WTC11 (cell line): ENCODE measurements at regions not wholly inside any gene's neighbourhood (a gene's known extent, or its start where the extent isn't known, plus 50 kb on each side); places are given as distances from the start of the nearest gene placed in this dataset.

Experiments used
- ATAC-seq: fragments of 200-7000 bp; cut with Tn5 transposase; 2 replicates; pipeline ENCODE4 v1.10.0; 2021; ENCODE audit warnings: mild to moderate bottlenecking, moderate library complexity
- CTCF ChIA-PET: fragments of 300-600 bp; sonication (Branson Sonifier 250); formaldehyde crosslinking; loops from one replicate; lab custom pipeline; 2021; ENCODE audit warnings: antibody characterized with exemption; lab: Charles Lee
- POLR2A ChIA-PET: fragments of 350-600 bp; sonication (Branson Sonifier 250); formaldehyde crosslinking; loops from one replicate; lab custom pipeline; 2021; ENCODE audit warnings: antibody characterized with exemption; lab: Charles Lee
- DNase-seq: peaks from one replicate; pipeline ENCODE4 v3.0.0; 2021; ENCODE audit warnings: low spot score
- H3K27ac Mint-ChIP-seq: 2 replicates; pipeline ENCODE4 v1.8.0; 2021; ENCODE audit warnings: mixed read lengths
- H3K27me3 Mint-ChIP-seq: 2 replicates; pipeline ENCODE4 v1.8.0; 2021; ENCODE audit warnings: low read depth, mild to moderate bottlenecking, moderate library complexity, mixed read lengths
- H3K36me3 Mint-ChIP-seq: 2 replicates; pipeline ENCODE4 v1.8.0; 2021; ENCODE audit warnings: mixed read lengths
- H3K4me1 Mint-ChIP-seq: 2 replicates; pipeline ENCODE4 v1.8.0; 2022; ENCODE audit warnings: mixed read lengths
- H3K4me3 Mint-ChIP-seq: 2 replicates; pipeline ENCODE4 v1.8.0; 2021; ENCODE audit warnings: mild to moderate bottlenecking, moderate library complexity, mixed read lengths
- H3K9me3 Mint-ChIP-seq: 2 replicates; pipeline ENCODE4 v1.8.0; 2021; ENCODE audit warnings: mixed read lengths
- CREM ChIP-seq: sonication (generic); formaldehyde crosslinking; IDR thresholded peaks from 2 replicates; pipeline ENCODE4 v1.8.1; 2022; ENCODE audit warnings: mild to moderate bottlenecking, missing genetic modification reagents, moderate library complexity
- ELF4 ChIP-seq: sonication (generic); formaldehyde crosslinking; IDR thresholded peaks from 2 replicates; pipeline ENCODE4 v1.8.1; 2022; ENCODE audit warnings: low read depth, mild to moderate bottlenecking, moderate library complexity, missing genetic modification reagents
- FOXK1 ChIP-seq: sonication (generic); formaldehyde crosslinking; IDR thresholded peaks from 2 replicates; pipeline ENCODE4 v1.8.0; 2022; ENCODE audit warnings: mild to moderate bottlenecking, moderate library complexity, missing genetic modification reagents
- GRHL2 ChIP-seq: fragments of 250-450 bp; sonication (Bioruptor Pico); IDR thresholded peaks from 2 replicates; pipeline ENCODE4 v1.8.0; 2022; ENCODE audit warnings: mild to moderate bottlenecking, moderate library complexity; ENCODE audit not compliant: insufficient replicate concordance, severe bottlenecking
- GTF2I ChIP-seq: fragments of 250-450 bp; sonication (Bioruptor Pico); conservative IDR thresholded peaks from 2 replicates; pipeline ENCODE4 v1.4.0; 2021; ENCODE audit warnings: mild to moderate bottlenecking
- IRF1 ChIP-seq: sonication (generic); formaldehyde crosslinking; IDR thresholded peaks from 2 replicates; pipeline ENCODE4 v1.8.0; 2023; ENCODE audit warnings: missing genetic modification reagents
- MLX ChIP-seq: sonication (generic); formaldehyde crosslinking; IDR thresholded peaks from 2 replicates; pipeline ENCODE4 v1.8.1; 2023; ENCODE audit warnings: mild to moderate bottlenecking, missing genetic modification reagents, moderate library complexity
- MYBL2 ChIP-seq: sonication (generic); formaldehyde crosslinking; IDR thresholded peaks from 2 replicates; pipeline ENCODE4 v1.8.1; 2023; ENCODE audit warnings: mild to moderate bottlenecking, moderate library complexity, missing genetic modification reagents
- NFATC4 ChIP-seq: fragments of 250-450 bp; sonication (Bioruptor Pico); IDR thresholded peaks from 2 replicates; pipeline ENCODE4 v1.9.0; 2021; ENCODE audit warnings: mild to moderate bottlenecking
- NFE2L1 ChIP-seq: sonication (generic); formaldehyde crosslinking; IDR thresholded peaks from 2 replicates; pipeline ENCODE4 v1.8.1; 2023; ENCODE audit warnings: missing genetic modification reagents
- NR1H2 ChIP-seq: sonication (generic); formaldehyde crosslinking; IDR thresholded peaks from 2 replicates; pipeline ENCODE4 v1.9.0; 2021; ENCODE audit warnings: mild to moderate bottlenecking, moderate library complexity, missing genetic modification reagents
- NR3C1 ChIP-seq: sonication (generic); formaldehyde crosslinking; conservative IDR thresholded peaks from 2 replicates; pipeline ENCODE4 v1.8.1; 2023; ENCODE audit warnings: low read depth, mild to moderate bottlenecking, missing genetic modification reagents
- PRRX2 ChIP-seq: fragments of 250-450 bp; sonication (Bioruptor Pico); IDR thresholded peaks from 2 replicates; pipeline ENCODE4 v1.8.0; 2021; ENCODE audit warnings: mild to moderate bottlenecking
- SMAD4 ChIP-seq: sonication (generic); formaldehyde crosslinking; IDR thresholded peaks from 2 replicates; pipeline ENCODE4 v1.8.0; 2022; ENCODE audit warnings: mild to moderate bottlenecking, missing genetic modification reagents
- TP53 ChIP-seq: sonication (generic); formaldehyde crosslinking; IDR thresholded peaks from 2 replicates; pipeline ENCODE4 v1.8.1; 2023; ENCODE audit warnings: mild to moderate bottlenecking, missing genetic modification reagents
- ZNF219 ChIP-seq: sonication (generic); formaldehyde crosslinking; IDR thresholded peaks from 2 replicates; pipeline ENCODE4 v1.8.0; 2023; ENCODE audit warnings: missing genetic modification reagents, mild to moderate bottlenecking, borderline replicate concordance
- ZNF317 ChIP-seq: sonication (generic); formaldehyde crosslinking; IDR thresholded peaks from 2 replicates; pipeline ENCODE4 v1.8.1; 2023; ENCODE audit warnings: low read depth, mild to moderate bottlenecking, moderate library complexity, missing genetic modification reagents, borderline replicate concordance
- ZNF423 ChIP-seq: fragments of 250-450 bp; sonication (Bioruptor Pico); IDR thresholded peaks from 2 replicates; pipeline ENCODE4 v2.1.2; 2022; ENCODE audit warnings: mild to moderate bottlenecking, moderate library complexity
- ZNF425 ChIP-seq: fragments of 250-450 bp; sonication (Bioruptor Pico); conservative IDR thresholded peaks from 2 replicates; pipeline ENCODE4 v1.9.0; 2021; ENCODE audit warnings: mild to moderate bottlenecking
- ZNF532 ChIP-seq: fragments of 250-450 bp; sonication (Bioruptor Pico); IDR thresholded peaks from 2 replicates; pipeline ENCODE4 v1.9.0; 2021; ENCODE audit warnings: mild to moderate bottlenecking, borderline replicate concordance
- ZNF671 ChIP-seq: fragments of 250-450 bp; sonication (Bioruptor Pico); IDR thresholded peaks from 2 replicates; pipeline ENCODE4 v1.8.0; 2021; ENCODE audit warnings: mild to moderate bottlenecking
- TF ChIP-seq, protein P1 (sequence below): sonication (generic); formaldehyde crosslinking; conservative IDR thresholded peaks from 2 replicates; pipeline ENCODE4 v1.8.1; 2023; ENCODE audit warnings: mild to moderate bottlenecking, low read depth, missing genetic modification reagents, moderate library complexity

DNA sequence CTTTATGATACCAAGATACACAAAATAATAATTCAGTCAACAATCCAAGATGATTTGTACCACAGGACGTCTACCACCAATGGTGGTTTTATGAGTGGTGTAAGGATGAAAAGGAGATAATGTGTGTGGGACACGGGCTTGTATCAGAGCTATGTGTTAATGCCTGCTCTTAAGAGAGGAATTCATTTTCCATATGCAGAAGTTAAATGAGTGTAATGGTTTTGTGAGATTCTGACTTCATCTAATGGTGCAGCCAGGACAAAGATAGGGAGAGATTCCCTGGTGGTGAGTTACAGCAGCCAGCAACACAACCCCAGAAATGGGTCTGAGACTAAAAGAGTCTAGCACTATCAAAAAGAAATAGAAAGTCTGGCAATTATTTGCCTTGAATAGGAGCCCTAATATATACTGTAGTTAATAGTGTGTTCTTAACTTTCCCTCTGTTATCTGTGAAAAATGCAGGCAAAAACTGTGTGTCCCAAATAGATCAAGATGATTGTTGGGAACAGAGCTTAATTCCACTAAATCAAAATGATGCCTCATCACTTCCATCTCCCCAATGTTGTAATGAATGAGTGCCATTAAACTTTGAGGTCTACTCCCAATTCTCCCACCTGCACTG, 455.0 kb upstream of the TCF4 start (continued):
- no peak for TF ChIP-seq PRRX2 (CRISPR knock-in tag)
- TF ChIP-seq ZNF423 (CRISPR knock-in tag) = no peak
- TF ChIP-seq GTF2I (CRISPR knock-in tag) = no peak
- no peak for TF ChIP-seq ZNF425 (CRISPR knock-in tag)
- TF ChIP-seq MYBL2 (CRISPR knock-in tag) = no peak
- TF ChIP-seq ZNF317 = no peak
- TF ChIP-seq ZNF671 (CRISPR knock-in tag) = no peak
- TF ChIP-seq ELF4 (CRISPR knock-in tag) = no peak
- no peak for TF ChIP-seq SMAD4 (CRISPR knock-in tag)
- TF ChIP-seq, protein P1, sequence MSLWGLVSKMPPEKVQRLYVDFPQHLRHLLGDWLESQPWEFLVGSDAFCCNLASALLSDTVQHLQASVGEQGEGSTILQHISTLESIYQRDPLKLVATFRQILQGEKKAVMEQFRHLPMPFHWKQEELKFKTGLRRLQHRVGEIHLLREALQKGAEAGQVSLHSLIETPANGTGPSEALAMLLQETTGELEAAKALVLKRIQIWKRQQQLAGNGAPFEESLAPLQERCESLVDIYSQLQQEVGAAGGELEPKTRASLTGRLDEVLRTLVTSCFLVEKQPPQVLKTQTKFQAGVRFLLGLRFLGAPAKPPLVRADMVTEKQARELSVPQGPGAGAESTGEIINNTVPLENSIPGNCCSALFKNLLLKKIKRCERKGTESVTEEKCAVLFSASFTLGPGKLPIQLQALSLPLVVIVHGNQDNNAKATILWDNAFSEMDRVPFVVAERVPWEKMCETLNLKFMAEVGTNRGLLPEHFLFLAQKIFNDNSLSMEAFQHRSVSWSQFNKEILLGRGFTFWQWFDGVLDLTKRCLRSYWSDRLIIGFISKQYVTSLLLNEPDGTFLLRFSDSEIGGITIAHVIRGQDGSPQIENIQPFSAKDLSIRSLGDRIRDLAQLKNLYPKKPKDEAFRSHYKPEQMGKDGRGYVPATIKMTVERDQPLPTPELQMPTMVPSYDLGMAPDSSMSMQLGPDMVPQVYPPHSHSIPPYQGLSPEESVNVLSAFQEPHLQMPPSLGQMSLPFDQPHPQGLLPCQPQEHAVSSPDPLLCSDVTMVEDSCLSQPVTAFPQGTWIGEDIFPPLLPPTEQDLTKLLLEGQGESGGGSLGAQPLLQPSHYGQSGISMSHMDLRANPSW (CRISPR knock-in tag) = no peak
- TF ChIP-seq NR3C1 (CRISPR knock-in tag) = no peak
- TF ChIP-seq MLX (CRISPR knock-in tag) = no peak
- no peak for TF ChIP-seq TP53 (CRISPR knock-in tag)
- no peak for TF ChIP-seq IRF1 (CRISPR knock-in tag)

DNA sequence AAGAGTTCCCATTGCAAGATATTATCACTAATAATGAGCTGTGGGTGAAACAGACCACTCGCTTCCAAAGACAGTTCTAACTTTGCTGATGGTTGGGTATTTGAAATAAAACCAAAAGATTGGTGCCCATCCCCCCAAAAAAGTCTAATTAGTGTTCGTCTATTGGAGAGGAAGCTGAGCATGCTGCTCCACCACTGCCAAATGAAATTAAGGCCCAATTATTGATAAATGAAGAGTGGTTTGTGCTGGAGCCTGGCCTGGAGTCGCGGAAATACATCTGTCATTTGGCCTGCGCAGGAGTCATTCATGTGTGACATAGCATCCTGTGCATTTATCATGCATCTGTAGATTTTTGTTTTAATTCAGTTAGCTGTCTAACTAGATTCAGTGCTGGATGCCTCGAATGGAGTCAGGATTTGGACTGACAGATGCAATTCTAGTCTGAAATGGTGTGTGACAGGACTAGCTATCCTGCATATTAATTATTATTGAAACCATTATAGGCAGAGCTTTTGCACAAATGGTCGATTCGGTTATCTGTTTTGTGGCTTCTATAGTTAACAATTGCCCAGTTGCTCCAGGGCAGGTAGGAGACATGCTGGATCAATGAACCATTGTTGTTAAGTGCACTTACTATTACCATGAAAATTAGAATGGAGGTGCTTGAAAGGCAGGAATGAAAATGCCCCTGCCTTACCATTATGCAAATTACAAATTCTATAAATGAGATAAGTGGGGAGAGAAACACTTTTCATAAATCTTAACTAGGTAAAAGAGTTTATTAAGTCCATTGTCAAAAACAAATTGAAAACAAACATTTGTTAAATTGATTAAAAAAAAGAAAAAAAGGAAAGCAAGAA, 450.4 kb upstream of the TCF4 start:
- CTCF ChIA-PET = no interaction called here
- ATAC-seq (no peak), DNase-seq (no peak)
- Mint-ChIP-seq H3K27ac (no peak overlapping the region), H3K9me3 (peaks cover 24% of the 10 kb centered on the region), H3K4me1 (peaks cover 22% of the 10 kb centered on the region), H3K36me3 (peaks cover 10% of the 10 kb centered on the region), H3K4me3 (no peak overlapping the region), H3K27me3 (no peaks in the 10 kb centered on the region)
- no peak for TF ChIP-seq NFATC4 (CRISPR knock-in tag)
- TF ChIP-seq NFE2L1 (CRISPR knock-in tag) = no peak
- no peak for TF ChIP-seq ZNF219 (CRISPR knock-in tag)
- POLR2A ChIA-PET = no interaction called here

DNA sequence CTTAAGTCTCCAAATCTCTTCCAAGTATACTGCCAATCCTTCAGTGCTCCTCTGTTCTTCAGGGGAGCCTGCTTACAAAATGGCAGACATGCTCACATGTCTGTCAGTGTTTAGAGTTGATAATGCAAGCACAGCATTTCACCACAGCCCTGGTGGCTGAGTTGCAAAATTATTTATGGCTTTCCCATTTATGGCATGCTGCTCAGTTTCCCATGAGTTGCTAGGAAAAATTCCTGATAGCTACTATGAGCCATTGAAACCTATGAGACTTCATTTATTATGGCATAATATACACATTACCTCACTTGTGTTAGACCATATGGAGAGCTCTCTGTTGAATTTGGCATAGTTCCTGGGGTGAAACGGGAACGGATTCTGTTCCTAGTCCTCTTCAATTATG, 448.7 kb upstream of the TCF4 start:
- Mint-ChIP-seq H3K36me3 (peaks cover 24% of the 10 kb centered on the region), H3K4me1 (peaks cover 16% of the 10 kb centered on the region), H3K4me3 (no peak overlapping the region), H3K9me3 (peaks cover 38% of the 10 kb centered on the region), H3K27me3 (no peaks in the 10 kb centered on the region), H3K27ac (no peak overlapping the region; the same call in 1 of the 2 replicates)
- CTCF ChIA-PET = interaction anchor here (0.6 kb wide), 1 partner anchor 127 kb away, joined by 4 read pairs; no protein-coding TSS in a partner anchor
- POLR2A ChIA-PET = no interaction called here
- ATAC-seq = no peak
- no peak for DNase-seq
- TF ChIP-seq GRHL2 (CRISPR knock-in tag) = no peak
- TF ChIP-seq GTF2I (CRISPR knock-in tag) = no peak
- TF ChIP-seq CREM = no peak
- no peak for TF ChIP-seq ZNF532 (CRISPR knock-in tag)
- TF ChIP-seq NR1H2 (CRISPR knock-in tag) = no peak
- TF ChIP-seq FOXK1 (CRISPR knock-in tag) = no peak
